ENCODE measurements at regions not wholly inside any gene's neighbourhood (a gene's known extent, or its start where the extent isn't known, plus 50 kb on each side); places are given as distances from the start of the nearest gene placed in this dataset.
A peak's percentile ranks its signal among the peaks of the same experiment; 100 is the strongest.

DNA sequence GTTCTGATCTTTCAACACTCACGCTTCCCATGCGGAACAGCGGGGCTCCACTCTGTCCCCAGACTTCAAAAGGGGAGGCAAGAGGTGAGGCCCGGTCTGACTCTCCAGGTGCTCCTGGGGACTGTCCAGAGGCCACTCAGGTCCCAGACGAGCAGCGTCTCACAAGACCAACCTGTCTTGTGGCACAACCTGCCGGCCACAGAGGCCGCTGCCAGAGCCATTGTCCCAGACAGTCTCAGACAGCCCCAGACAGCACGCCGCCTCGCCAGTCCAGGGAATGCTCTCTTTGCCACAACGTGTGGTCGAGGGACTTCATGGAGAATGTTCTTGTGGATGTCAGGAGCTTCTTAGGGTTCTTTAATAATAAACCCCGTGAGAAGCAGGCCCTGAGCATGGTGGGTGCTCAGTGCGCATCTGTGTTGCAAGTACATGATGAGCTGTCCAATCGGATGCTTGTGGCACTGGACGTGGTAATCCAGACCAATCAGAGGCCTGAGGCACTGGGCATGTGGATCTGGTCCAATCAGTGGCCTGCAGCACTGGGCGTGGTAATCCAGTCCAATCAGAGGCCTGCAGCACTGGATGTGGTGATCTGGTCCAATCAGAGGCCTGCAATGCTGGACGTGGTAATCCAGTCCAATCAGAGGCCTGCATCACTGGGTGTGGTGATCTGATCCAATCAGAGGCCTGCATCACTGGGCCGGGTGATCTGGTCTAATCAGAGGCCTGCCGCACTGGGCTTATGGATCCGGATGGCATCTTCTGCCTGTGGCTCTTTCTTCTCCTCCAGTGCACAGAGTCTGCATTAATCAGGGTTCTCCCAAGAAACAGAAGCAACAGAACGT lies 76.4 kb downstream of the TMEM18 start:
- intact Hi-C loops (cut with DNase I) = no loop called here

DNA sequence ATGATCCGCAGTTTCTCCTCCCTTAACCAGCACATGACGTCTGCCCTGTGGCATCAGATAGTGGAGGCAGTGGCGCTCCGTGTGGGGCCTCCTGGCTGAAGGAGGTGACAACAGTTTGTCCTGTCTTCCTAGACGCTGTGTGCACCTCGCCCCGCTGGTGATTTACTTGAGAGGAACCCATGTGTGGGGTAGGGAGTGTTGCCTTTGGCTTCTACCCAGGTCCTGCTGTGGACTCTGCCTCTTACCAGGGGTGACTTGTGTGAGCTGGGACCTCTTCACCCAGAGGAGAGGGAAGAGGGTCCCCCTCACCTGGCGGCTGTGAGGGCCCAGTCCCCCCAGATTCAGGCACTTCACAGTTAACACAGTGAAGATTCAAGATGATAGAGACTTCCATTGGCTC lies 77.6 kb downstream of the TMEM18 start:
- H3K9me3 ChIP-seq (replicated peaks in 1 of 3) = no peaks in the 10 kb centered on the region
- H3K27me3 ChIP-seq = no peaks in the 10 kb centered on the region
- WGBS, 4 donors = 73 to 90% (median 81%) methylated on average over 4 to 8 of the region's 8 CpGs
- TF ChIP-seq POLR2A (IDR thresholded peaks at IDR 0.05) = no peak
- TF ChIP-seq, protein P1, sequence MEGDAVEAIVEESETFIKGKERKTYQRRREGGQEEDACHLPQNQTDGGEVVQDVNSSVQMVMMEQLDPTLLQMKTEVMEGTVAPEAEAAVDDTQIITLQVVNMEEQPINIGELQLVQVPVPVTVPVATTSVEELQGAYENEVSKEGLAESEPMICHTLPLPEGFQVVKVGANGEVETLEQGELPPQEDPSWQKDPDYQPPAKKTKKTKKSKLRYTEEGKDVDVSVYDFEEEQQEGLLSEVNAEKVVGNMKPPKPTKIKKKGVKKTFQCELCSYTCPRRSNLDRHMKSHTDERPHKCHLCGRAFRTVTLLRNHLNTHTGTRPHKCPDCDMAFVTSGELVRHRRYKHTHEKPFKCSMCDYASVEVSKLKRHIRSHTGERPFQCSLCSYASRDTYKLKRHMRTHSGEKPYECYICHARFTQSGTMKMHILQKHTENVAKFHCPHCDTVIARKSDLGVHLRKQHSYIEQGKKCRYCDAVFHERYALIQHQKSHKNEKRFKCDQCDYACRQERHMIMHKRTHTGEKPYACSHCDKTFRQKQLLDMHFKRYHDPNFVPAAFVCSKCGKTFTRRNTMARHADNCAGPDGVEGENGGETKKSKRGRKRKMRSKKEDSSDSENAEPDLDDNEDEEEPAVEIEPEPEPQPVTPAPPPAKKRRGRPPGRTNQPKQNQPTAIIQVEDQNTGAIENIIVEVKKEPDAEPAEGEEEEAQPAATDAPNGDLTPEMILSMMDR (IDR thresholded peaks at IDR 0.05) = no peak
- DNase-seq = peak in 1 of 7 donors; percentile 42
- intact Hi-C loops (cut with DNase I) = no loop called here
- H3K27ac ChIP-seq = no peak overlapping the region
- no peaks in the 10 kb centered on the region for H3K36me3 ChIP-seq (replicated peaks in 1 of 2)
- peaks cover 0 to 13% of the 10 kb centered on the region in 2 donors for H3K4me1 ChIP-seq (replicated peaks in 1 of 2)
- no peak overlapping the region for H3K4me3 ChIP-seq

More for the DNA sequence above, 76.4 kb downstream of the TMEM18 start:
- no peaks in the 10 kb centered on the region for H3K27me3 ChIP-seq
- TF ChIP-seq, protein P1 (IDR thresholded peaks at IDR 0.05) = no peak
- no peak for TF ChIP-seq POLR2A (IDR thresholded peaks at IDR 0.05)
- peak in 1 of 7 donors; percentile 48 for DNase-seq
- no peak overlapping the region for H3K4me3 ChIP-seq
- peaks cover 0 to 13% of the 10 kb centered on the region in 2 donors for H3K4me1 ChIP-seq (replicated peaks in 1 of 2)
- no peaks in the 10 kb centered on the region for H3K36me3 ChIP-seq (replicated peaks in 1 of 2)
- 85 to 95% (median 93%) methylated on average over 9 to 23 of the region's 23 CpGs for WGBS, 4 donors
- H3K9me3 ChIP-seq (replicated peaks in 1 of 3) = no peaks in the 10 kb centered on the region
- no peak overlapping the region for H3K27ac ChIP-seq

DNA sequence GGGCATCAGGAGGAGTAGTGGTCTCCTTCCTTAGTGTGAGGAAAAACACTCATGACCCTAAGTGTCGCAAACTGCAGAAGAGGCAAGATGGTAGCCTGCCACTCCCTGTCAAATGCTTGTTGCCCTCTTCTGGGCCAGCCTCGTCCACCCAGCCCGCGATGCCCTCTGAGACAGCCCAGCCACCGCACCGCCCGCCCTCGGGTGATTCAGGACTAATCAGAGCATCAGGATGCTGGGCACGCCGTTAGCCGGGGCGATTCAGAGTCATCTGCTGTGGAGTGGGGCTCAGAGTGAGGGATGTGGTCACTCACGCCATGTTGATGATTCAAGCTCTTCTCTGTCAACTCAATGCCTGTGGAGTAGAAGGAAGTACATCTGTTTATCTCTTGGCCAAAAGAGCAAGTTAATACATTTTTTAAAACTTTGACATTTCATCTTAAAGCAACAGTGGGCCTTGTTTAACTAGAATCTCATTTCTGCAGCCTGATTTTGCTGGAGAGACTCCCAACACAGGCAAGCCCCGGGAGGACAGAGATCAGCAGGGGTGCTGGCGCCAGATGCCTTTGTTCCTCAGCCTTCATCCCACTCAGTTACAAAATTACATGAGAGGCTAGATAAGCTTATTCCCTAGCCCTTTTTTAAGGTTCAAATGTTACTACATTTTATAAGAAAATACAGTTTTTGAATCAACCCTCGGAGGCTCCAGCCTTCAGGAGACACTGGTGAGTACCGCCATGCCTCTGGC lies 79.0 kb downstream of the TMEM18 start:
- Histone ChIP-seq H3K9me3 (replicated peaks in 1 of 3) (no peaks in the 10 kb centered on the region), H3K4me3 (no peak overlapping the region), H3K27ac (no peak overlapping the region), H3K36me3 (replicated peaks in 1 of 2) (no peaks in the 10 kb centered on the region), H3K27me3 (no peaks in the 10 kb centered on the region), H3K4me1 (replicated peaks in 1 of 2) (peaks cover 0 to 13% of the 10 kb centered on the region in 2 donors)
- intact Hi-C loops (cut with DNase I) = no loop called here
- peak in 1 of 7 donors; percentile 52 for DNase-seq
- no peak for TF ChIP-seq POLR2A (IDR thresholded peaks at IDR 0.05)
- TF ChIP-seq, protein P1 (IDR thresholded peaks at IDR 0.05) = no peak
- 86 to 96% (median 93%) methylated on average over 16 to 17 of the region's 17 CpGs for WGBS, 4 donors

DNA sequence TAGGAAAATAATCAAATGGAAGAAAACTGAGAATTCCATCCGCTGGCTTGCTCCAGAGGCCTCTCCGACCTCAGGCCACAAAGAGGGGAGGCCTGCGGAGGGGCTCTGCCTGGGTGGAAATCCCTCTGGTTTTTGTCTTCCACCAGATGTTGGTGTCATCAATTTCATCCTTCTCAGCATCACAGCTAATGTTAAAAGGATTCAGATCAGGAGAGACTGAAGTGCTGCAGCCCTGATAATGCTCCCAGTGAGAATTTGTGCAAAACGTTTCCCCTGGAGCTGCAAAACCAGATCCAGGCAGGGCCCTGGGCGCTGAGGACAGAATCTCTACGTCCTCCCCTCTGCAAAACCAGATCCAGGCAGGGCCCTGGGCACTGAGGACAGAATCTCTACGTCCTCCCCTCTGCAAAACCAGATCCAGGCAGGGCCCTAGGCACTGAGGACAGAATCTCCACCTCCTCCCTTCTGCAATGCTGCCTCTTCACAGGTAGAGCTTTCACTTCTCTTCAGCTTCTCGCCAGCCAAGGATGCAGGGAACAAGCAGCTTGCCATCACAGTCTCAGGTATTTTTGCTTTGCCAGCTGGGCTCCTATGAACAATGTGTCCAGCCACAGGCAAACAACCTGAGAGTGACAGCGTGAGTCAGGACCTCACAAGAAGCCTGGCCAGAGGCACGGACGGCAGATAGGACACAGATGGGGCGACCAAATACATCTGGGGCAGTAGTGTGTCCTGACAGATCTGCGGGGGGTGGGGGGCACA lies 81.2 kb downstream of the TMEM18 start:
- peak overlapping the region in 1 of 5 donors; percentile 47 for H3K27ac ChIP-seq
- intact Hi-C loops (cut with DNase I) = no loop called here
- H3K36me3 ChIP-seq (replicated peaks in 1 of 2) = no peaks in the 10 kb centered on the region
- no peaks in the 10 kb centered on the region for H3K9me3 ChIP-seq (replicated peaks in 1 of 3)
- WGBS, 4 donors = 73 to 83% (median 80%) methylated on average over 9 to 13 of the region's 13 CpGs
- peak in 1 of 7 donors; percentile 54 for DNase-seq
- no peaks in the 10 kb centered on the region for H3K27me3 ChIP-seq
- peaks cover 0 to 6% of the 10 kb centered on the region in 2 donors for H3K4me1 ChIP-seq (replicated peaks in 1 of 2)
- TF ChIP-seq, protein P1 (IDR thresholded peaks at IDR 0.05) = no peak
- H3K4me3 ChIP-seq = no peak overlapping the region
